ENCODE measurements at regions not wholly inside any gene's neighbourhood (a gene's known extent, or its start where the extent isn't known, plus 50 kb on each side); places are given as distances from the start of the nearest gene placed in this dataset.

DNA sequence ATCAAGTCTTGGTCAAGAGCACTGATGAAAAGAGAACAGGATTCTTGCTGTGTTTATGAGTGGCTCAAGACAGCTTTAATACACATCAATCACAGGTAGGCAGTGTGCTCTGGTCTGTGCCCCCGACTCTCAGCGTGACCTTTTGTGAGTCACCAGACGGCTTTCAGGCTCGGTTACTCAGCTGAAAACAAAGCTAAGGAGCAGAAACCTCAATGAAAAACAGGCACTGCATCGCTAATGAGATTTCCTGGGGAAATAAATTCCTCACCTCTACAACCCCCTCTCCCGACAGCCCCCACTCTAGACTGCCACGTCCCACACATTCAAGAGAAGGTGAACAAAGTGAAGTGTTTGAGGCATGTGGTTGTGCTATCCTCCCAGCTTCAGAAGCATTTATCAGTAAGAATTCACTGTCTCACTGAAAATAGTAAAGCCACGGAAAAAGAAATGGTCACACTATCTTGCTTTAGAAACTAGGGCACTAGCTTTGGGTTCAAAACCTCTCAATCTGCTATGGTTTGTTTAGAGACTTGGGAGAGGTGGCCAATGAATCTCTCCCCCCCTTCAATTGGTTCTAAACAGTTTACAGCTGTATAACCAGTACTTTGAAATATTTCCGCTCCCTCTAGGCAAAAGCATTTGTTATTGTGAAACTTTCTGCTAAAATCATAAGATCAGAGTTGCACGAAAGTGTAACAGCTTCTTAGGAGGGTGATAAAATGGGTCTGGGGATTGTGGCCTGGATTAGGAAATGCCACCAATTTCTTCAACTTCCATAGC lies 199.5 kb upstream of the PMFBP1 start:
- TF ChIP-seq, protein P1, sequence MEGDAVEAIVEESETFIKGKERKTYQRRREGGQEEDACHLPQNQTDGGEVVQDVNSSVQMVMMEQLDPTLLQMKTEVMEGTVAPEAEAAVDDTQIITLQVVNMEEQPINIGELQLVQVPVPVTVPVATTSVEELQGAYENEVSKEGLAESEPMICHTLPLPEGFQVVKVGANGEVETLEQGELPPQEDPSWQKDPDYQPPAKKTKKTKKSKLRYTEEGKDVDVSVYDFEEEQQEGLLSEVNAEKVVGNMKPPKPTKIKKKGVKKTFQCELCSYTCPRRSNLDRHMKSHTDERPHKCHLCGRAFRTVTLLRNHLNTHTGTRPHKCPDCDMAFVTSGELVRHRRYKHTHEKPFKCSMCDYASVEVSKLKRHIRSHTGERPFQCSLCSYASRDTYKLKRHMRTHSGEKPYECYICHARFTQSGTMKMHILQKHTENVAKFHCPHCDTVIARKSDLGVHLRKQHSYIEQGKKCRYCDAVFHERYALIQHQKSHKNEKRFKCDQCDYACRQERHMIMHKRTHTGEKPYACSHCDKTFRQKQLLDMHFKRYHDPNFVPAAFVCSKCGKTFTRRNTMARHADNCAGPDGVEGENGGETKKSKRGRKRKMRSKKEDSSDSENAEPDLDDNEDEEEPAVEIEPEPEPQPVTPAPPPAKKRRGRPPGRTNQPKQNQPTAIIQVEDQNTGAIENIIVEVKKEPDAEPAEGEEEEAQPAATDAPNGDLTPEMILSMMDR (IDR thresholded peaks at IDR 0.05) = no peak
- no peak for TF ChIP-seq POLR2A (IDR thresholded peaks at IDR 0.05)

All from vagina (tissue), 2 donors.